Motor neuron (in vitro differentiated cells): ENCODE measurements at regions not wholly inside any gene's neighbourhood (a gene's known extent, or its start where the extent isn't known, plus 50 kb on each side); places are given as distances from the start of the nearest gene placed in this dataset.

Experiments
- ATAC-seq, 8 experiments: fragments of 200-7000 bp; cut with Tn5 transposase; replicated peaks in 6 of 8; 2 replicates each; pipeline ENCODE4 v1.8.0; 2021; ENCODE audit warnings: mild to moderate bottlenecking in 8 of 8, moderate library complexity in 8 of 8
- H3K27ac ChIP-seq, 2 donors: fragments of 250-450 bp; sonication (Bioruptor Pico); 2 replicates each; pipeline ENCODE4 v1.9.0; 2021; ENCODE audit warnings: antibody characterized with exemption in 2 of 2, mild to moderate bottlenecking in 2 of 2, moderate library complexity in 1 of 2
- H3K4me1 ChIP-seq, 2 donors: fragments of 250-450 bp; sonication (Bioruptor Pico); replicated peaks in 1 of 2; 2 replicates each; pipeline ENCODE4 v1.6.1; 2021; ENCODE audit warnings: antibody characterized with exemption in 2 of 2, mild to moderate bottlenecking in 2 of 2, moderate library complexity in 1 of 2
- H3K4me3 ChIP-seq, 5 donors: fragments of 250-450 bp; sonication (Bioruptor Pico); 2 replicates each; pipeline ENCODE4 v1.9.0; 2021; ENCODE audit warnings: antibody characterized with exemption in 5 of 5, mild to moderate bottlenecking in 5 of 5, moderate library complexity in 4 of 5
- WGBS, 10 experiments: fragments of 450-650 bp; shearing (Covaris generic); methylation state at CpG; one replicate each; pipeline ENCODE4 v1.0.0; 2022; 5-methylcytosine and 5-hydroxymethylcytosine counted together
- in situ Hi-C, 9 experiments: fragments of 400-800 bp; cut with MboI; loops; one replicate each; pipeline ENCODE4 v1.15.0; 2021; ENCODE audit warnings: low sequenced_read_pairs in 9 of 9, low pct_unique_long_range_greater_than_20kb in 2 of 9; ENCODE audit not compliant: unreplicated experiment in 9 of 9

- in situ Hi-C loops, result no loop called here
- H3K4me3 ChIP-seq, result no peak overlapping the region
- ATAC-seq, result no peak
- no peak overlapping the region for H3K27ac ChIP-seq
- no CpG with 5 or more reads among the region's 1 CpG for WGBS, 10 experiments
- H3K4me1 ChIP-seq, result peaks cover 13 to 22% of the 10 kb centered on the region in 2 donors
Measured at GRCh38 chr4:81527709-81528108, 56.0 kb upstream of the RASGEF1B start.

- ATAC-seq, result peak in 1 of 8 experiments; percentile 32
- in situ Hi-C loops, result no loop called here
- 24 to 93% (median 79%) methylated on average over 1 to 3 of the region's 4 CpGs; no CpG with 5 or more reads in 5 of the 10 experiments for WGBS, 10 experiments
Measured at GRCh38 chr4:81527115-81527514, 55.4 kb upstream of the RASGEF1B start.

GRCh38 chr4:81526706-81527105 is 55.0 kb upstream of the RASGEF1B start:
- Histone ChIP-seq H3K27ac (no peak overlapping the region), H3K4me3 (no peak overlapping the region), H3K4me1 (peaks cover 13 to 24% of the 10 kb centered on the region in 2 donors)
- in situ Hi-C loops, result no loop called here
- WGBS, 10 experiments, result 7 to 100% (median 83%) methylated on average over 1 to 2 of the region's 2 CpGs; no CpG with 5 or more reads in 1 of the 10 experiments
- ATAC-seq, result no peak

More at GRCh38 chr4:81527115-81527514, 55.4 kb upstream of the RASGEF1B start:
- peaks cover 13 to 24% of the 10 kb centered on the region in 2 donors for H3K4me1 ChIP-seq
- no peak overlapping the region for H3K27ac ChIP-seq
- no peak overlapping the region for H3K4me3 ChIP-seq

GRCh38 chr4:81523672-81524327 is 52.1 kb upstream of the RASGEF1B start:
- in situ Hi-C loops, result no loop called here
- peak in 5 of 8 experiments; percentile 63 to 82 (median 73) for ATAC-seq
- Histone ChIP-seq H3K27ac (no peak overlapping the region), H3K4me3 (no peak overlapping the region), H3K4me1 (peaks cover 13 to 24% of the 10 kb centered on the region in 2 donors)
- 20 to 83% (median 63%) methylated on average over 1 to 2 of the region's 2 CpGs; no CpG with 5 or more reads in 2 of the 10 experiments for WGBS, 10 experiments

GRCh38 chr4:81522711-81523110 is 51.0 kb upstream of the RASGEF1B start:
- in situ Hi-C loops, result no loop called here
- no peak overlapping the region for H3K27ac ChIP-seq
- no peak for ATAC-seq

GRCh38 chr4:81521708-81522107 is 50.0 kb upstream of the RASGEF1B start:
- Histone ChIP-seq H3K27ac (no peak overlapping the region), H3K4me1 (peaks cover 13 to 24% of the 10 kb centered on the region in 2 donors), H3K4me3 (no peak overlapping the region)
- ATAC-seq, result peak in 2 of 8 experiments; percentile 25 to 45
- in situ Hi-C loops, result no loop called here
- 14 to 100% (median 100%) methylated on average over 1 of the region's 1 CpG; no CpG with 5 or more reads in 5 of the 10 experiments for whole genome bisulfite sequencing, 10 experiments

More at GRCh38 chr4:81522711-81523110, 51.0 kb upstream of the RASGEF1B start:
- WGBS, 10 experiments, result 17 to 100% (median 70%) methylated on average over 1 to 2 of the region's 2 CpGs
- Histone ChIP-seq H3K4me3 (no peak overlapping the region), H3K4me1 (peaks cover 13 to 24% of the 10 kb centered on the region in 2 donors)
